ENCODE measurements at regions not wholly inside any gene's neighbourhood (a gene's known extent, or its start where the extent isn't known, plus 50 kb on each side); places are given as distances from the start of the nearest gene placed in this dataset.

DNA sequence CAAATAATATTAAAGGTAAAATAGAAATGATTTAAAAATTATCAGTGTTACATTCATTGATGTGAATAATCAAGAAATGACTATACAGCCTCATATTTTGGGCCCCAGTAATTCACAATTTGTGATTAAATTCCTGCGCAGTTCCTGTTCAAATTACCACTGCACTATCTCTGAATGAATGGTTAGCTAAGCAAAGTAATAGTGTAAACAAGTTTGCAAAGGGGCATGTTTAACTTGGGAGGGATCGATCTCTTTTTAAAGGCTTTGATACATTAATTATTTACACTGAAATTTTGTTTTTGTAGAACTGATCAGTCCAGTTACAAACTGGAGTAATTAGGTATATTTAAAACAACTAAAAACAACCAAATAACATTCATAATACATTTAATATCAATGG lies 784.4 kb downstream of the RPA4 start:
- TF ChIP-seq POLR2A (IDR thresholded peaks at IDR 0.05) = no peak
- TF ChIP-seq, protein P1, sequence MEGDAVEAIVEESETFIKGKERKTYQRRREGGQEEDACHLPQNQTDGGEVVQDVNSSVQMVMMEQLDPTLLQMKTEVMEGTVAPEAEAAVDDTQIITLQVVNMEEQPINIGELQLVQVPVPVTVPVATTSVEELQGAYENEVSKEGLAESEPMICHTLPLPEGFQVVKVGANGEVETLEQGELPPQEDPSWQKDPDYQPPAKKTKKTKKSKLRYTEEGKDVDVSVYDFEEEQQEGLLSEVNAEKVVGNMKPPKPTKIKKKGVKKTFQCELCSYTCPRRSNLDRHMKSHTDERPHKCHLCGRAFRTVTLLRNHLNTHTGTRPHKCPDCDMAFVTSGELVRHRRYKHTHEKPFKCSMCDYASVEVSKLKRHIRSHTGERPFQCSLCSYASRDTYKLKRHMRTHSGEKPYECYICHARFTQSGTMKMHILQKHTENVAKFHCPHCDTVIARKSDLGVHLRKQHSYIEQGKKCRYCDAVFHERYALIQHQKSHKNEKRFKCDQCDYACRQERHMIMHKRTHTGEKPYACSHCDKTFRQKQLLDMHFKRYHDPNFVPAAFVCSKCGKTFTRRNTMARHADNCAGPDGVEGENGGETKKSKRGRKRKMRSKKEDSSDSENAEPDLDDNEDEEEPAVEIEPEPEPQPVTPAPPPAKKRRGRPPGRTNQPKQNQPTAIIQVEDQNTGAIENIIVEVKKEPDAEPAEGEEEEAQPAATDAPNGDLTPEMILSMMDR (IDR thresholded peaks at IDR 0.05) = no peak
